ENCODE measurements at regions not wholly inside any gene's neighbourhood (a gene's known extent, or its start where the extent isn't known, plus 50 kb on each side); places are given as distances from the start of the nearest gene placed in this dataset.

DNA sequence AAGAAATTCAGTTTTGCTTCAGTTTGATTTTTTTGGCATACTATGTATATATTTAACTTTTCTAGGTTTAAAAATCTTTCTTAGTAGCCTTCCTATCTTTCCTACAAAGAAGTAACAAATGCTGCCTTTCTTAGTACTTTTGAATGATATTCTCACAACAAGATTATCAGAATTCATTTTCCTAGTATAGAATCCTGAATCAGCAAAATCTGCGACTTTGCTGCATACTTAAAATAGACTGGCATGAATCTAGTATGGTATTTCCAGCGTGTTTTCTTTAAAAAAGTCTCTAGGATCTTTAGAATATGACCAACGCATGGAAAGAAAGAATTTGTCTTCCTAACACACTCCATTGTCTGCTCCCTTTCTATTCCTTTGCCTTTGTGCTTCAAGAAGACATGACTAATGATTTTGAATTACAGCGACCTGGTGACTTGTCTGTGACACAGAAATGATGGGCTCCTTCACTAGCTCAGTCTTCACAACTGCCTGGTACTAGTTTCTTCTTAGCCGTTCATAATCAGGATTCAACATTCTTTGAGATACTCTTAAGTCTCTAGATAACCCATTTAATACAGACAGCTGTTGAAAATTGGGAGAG is 349.8 kb downstream of the PPARGC1A start:
- no peak for TF ChIP-seq NR3C1 (CRISPR knock-in tag; IDR thresholded peaks at IDR 0.05)
- TF ChIP-seq ZSCAN32 (CRISPR knock-in tag; IDR thresholded peaks at IDR 0.05), result no peak
- no peak for TF ChIP-seq PHF20 (IDR thresholded peaks at IDR 0.05; ENCODE audit: partially characterized antibody)
- TF ChIP-seq EP300 (IDR thresholded peaks at IDR 0.05; ENCODE audit: low read length), result no peak
- TF ChIP-seq KDM1A (IDR thresholded peaks at IDR 0.05), result no peak
- TF ChIP-seq, protein P1, sequence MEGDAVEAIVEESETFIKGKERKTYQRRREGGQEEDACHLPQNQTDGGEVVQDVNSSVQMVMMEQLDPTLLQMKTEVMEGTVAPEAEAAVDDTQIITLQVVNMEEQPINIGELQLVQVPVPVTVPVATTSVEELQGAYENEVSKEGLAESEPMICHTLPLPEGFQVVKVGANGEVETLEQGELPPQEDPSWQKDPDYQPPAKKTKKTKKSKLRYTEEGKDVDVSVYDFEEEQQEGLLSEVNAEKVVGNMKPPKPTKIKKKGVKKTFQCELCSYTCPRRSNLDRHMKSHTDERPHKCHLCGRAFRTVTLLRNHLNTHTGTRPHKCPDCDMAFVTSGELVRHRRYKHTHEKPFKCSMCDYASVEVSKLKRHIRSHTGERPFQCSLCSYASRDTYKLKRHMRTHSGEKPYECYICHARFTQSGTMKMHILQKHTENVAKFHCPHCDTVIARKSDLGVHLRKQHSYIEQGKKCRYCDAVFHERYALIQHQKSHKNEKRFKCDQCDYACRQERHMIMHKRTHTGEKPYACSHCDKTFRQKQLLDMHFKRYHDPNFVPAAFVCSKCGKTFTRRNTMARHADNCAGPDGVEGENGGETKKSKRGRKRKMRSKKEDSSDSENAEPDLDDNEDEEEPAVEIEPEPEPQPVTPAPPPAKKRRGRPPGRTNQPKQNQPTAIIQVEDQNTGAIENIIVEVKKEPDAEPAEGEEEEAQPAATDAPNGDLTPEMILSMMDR (IDR thresholded peaks at IDR 0.05 in 2 of 3, conservative IDR thresholded peaks at IDR 0.05 in 1 of 3; ENCODE audit: insufficient read depth in 2 of 3, low read depth in 1 of 3, low read length in 3 of 3), result no peak
- no peak for TF ChIP-seq ZNF274 (IDR thresholded peaks at IDR 0.05; ENCODE audit: borderline replicate concordance, low read depth, low read length)
- TF ChIP-seq SP1 (CRISPR knock-in tag; IDR thresholded peaks at IDR 0.05), result no peak
- no peak for TF ChIP-seq FOXK1 (CRISPR knock-in tag; IDR thresholded peaks at IDR 0.05; ENCODE audit: borderline replicate concordance)
- TF ChIP-seq, protein P2, sequence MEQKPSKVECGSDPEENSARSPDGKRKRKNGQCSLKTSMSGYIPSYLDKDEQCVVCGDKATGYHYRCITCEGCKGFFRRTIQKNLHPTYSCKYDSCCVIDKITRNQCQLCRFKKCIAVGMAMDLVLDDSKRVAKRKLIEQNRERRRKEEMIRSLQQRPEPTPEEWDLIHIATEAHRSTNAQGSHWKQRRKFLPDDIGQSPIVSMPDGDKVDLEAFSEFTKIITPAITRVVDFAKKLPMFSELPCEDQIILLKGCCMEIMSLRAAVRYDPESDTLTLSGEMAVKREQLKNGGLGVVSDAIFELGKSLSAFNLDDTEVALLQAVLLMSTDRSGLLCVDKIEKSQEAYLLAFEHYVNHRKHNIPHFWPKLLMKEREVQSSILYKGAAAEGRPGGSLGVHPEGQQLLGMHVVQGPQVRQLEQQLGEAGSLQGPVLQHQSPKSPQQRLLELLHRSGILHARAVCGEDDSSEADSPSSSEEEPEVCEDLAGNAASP (IDR thresholded peaks at IDR 0.05), result no peak
- no peak for TF ChIP-seq EGR1 (conservative IDR thresholded peaks at IDR 0.05)
- no peak for TF ChIP-seq MXI1 (IDR thresholded peaks at IDR 0.05; ENCODE audit: low read depth, low read length)
- no peak for TF ChIP-seq JUNB (CRISPR knock-in tag; conservative IDR thresholded peaks at IDR 0.05)
- no peak for TF ChIP-seq ZSCAN29 (IDR thresholded peaks at IDR 0.05)

Data from K562 (cell line).